H9 (cell line): ENCODE measurements at regions not wholly inside any gene's neighbourhood (a gene's known extent, or its start where the extent isn't known, plus 50 kb on each side); places are given as distances from the start of the nearest gene placed in this dataset.

Experiments
- DNase-seq: peaks from one replicate; pipeline ENCODE4 v3.0.0-alpha.2; 2017
- H2AFZ ChIP-seq: one replicate; pipeline ENCODE4 v1.6.1; 2013; ENCODE audit warnings: mild to moderate bottlenecking, low read length, control low read depth, moderate library complexity
- H2AK5ac ChIP-seq: 2 replicates; pipeline ENCODE4 v1.6.1; 2013; ENCODE audit warnings: low read length, control low read depth, mixed read lengths; ENCODE audit not compliant: insufficient read length
- H2BK120ac ChIP-seq: one replicate; pipeline ENCODE4 v1.6.1; 2013; ENCODE audit warnings: low read depth, mild to moderate bottlenecking, low read length, control low read depth, inconsistent platforms; ENCODE audit not compliant: poor library complexity, severe bottlenecking
- H2BK12ac ChIP-seq: 2 replicates; pipeline ENCODE4 v1.6.1; 2013; ENCODE audit warnings: low read length, control low read depth, mixed read lengths, low read depth; ENCODE audit not compliant: insufficient read length
- H2BK15ac ChIP-seq: 2 replicates; pipeline ENCODE4 v1.6.1; 2013; ENCODE audit warnings: low read depth, low read length, control low read depth
- H2BK20ac ChIP-seq: one replicate; pipeline ENCODE4 v1.6.1; 2013; ENCODE audit warnings: low read depth, mild to moderate bottlenecking, low read length, control low read depth, inconsistent platforms; ENCODE audit not compliant: poor library complexity, severe bottlenecking
- H2BK5ac ChIP-seq: 2 replicates; pipeline ENCODE4 v1.6.1; 2013; ENCODE audit warnings: low read length, control low read depth, mixed read lengths; ENCODE audit not compliant: insufficient read length
- H3K14ac ChIP-seq: 2 replicates; pipeline ENCODE4 v1.6.1; 2013; ENCODE audit warnings: low read length, control low read depth; ENCODE audit not compliant: insufficient read depth
- H3K18ac ChIP-seq: 2 replicates; pipeline ENCODE4 v1.6.1; 2013; ENCODE audit warnings: low read depth, mild to moderate bottlenecking, mixed read lengths, low read length, control low read depth; ENCODE audit not compliant: insufficient read length
- H3K23ac ChIP-seq: 2 replicates; pipeline ENCODE4 v1.6.1; 2013; ENCODE audit warnings: low read length, control low read depth, mixed read lengths, low read depth; ENCODE audit not compliant: insufficient read length
- H3K23me2 ChIP-seq: 2 replicates; pipeline ENCODE4 v1.6.1; 2013; ENCODE audit warnings: low read depth, mild to moderate bottlenecking, mixed read lengths, low read length, control low read depth; ENCODE audit not compliant: insufficient read length, poor library complexity, severe bottlenecking
- H3K27ac ChIP-seq: 2 replicates; pipeline ENCODE4 v1.5.1; 2013; ENCODE audit warnings: low read length, control low read depth, mixed read lengths, low read depth; ENCODE audit not compliant: insufficient read length
- H3K27me3 ChIP-seq: 2 replicates; pipeline ENCODE4 v1.6.1; 2013; ENCODE audit warnings: low read length, control low read depth, inconsistent platforms; ENCODE audit not compliant: insufficient read depth
- H3K4ac ChIP-seq: 2 replicates; pipeline ENCODE4 v1.6.1; 2013; ENCODE audit warnings: low read depth, mild to moderate bottlenecking, control low read depth, inconsistent platforms, low read length, moderate library complexity
- H3K4me1 ChIP-seq: 2 replicates; pipeline ENCODE4 v1.6.1; 2013; ENCODE audit warnings: low read length, control low read depth, inconsistent platforms; ENCODE audit not compliant: insufficient read depth
- H3K4me2 ChIP-seq: 2 replicates; pipeline ENCODE4 v1.6.1; 2013; ENCODE audit warnings: low read length, control low read depth, mixed read lengths; ENCODE audit not compliant: insufficient read length, insufficient read depth
- H3K56ac ChIP-seq: 2 replicates; pipeline ENCODE4 v1.6.1; 2013; ENCODE audit warnings: low read depth, mild to moderate bottlenecking, mixed read lengths, low read length, control low read depth; ENCODE audit not compliant: insufficient read length
- H3K79me1 ChIP-seq: 2 replicates; pipeline ENCODE4 v1.6.1; 2013; ENCODE audit warnings: low read depth, mild to moderate bottlenecking, moderate library complexity, low read length, control low read depth, inconsistent platforms; ENCODE audit not compliant: insufficient read depth, poor library complexity, severe bottlenecking
- H3K79me2 ChIP-seq: 2 replicates; pipeline ENCODE4 v1.6.1; 2013; ENCODE audit warnings: low read length, control low read depth, inconsistent platforms; ENCODE audit not compliant: insufficient read depth
- H3K9ac ChIP-seq: 2 replicates; pipeline ENCODE4 v1.6.1; 2013; ENCODE audit warnings: low read length, control low read depth, mixed read lengths; ENCODE audit not compliant: insufficient read length; ENCODE audit errors: extremely low read depth
- H3K9me3 ChIP-seq: one replicate; pipeline ENCODE4 v1.6.1; 2013; ENCODE audit warnings: low read depth, low read length, inconsistent platforms; ENCODE audit not compliant: control insufficient read depth
- H3T11ph ChIP-seq: one replicate; pipeline ENCODE4 v1.6.1; 2013; ENCODE audit warnings: mild to moderate bottlenecking, low read length, control low read depth, inconsistent platforms
- H4K20me1 ChIP-seq: one replicate; pipeline ENCODE4 v1.6.1; 2013; ENCODE audit not compliant: control insufficient read depth, insufficient read length, insufficient read depth
- H4K5ac ChIP-seq: 2 replicates; pipeline ENCODE4 v1.6.1; 2013; ENCODE audit warnings: low read depth, mild to moderate bottlenecking, mixed read lengths, low read length, control low read depth; ENCODE audit not compliant: insufficient read length
- H4K8ac ChIP-seq: replicated peaks from 2 replicates; pipeline ENCODE4 v1.6.1; 2013; ENCODE audit warnings: low read length, control low read depth, mixed read lengths, low read depth; ENCODE audit not compliant: insufficient read length
- H4K91ac ChIP-seq: 2 replicates; pipeline ENCODE4 v1.6.1; 2013; ENCODE audit warnings: low read depth, mild to moderate bottlenecking, moderate library complexity, mixed read lengths, low read length, control low read depth; ENCODE audit not compliant: insufficient read length
- H3K27ac Mint-ChIP-seq, 3 experiments: 2 replicates in 2 of 3; 3 replicates in 1 of 3; pipeline ENCODE4 v1.8.0; 2020 to 2021; ENCODE audit warnings: mixed read lengths in 3 of 3, mild to moderate bottlenecking in 1 of 3, moderate library complexity in 1 of 3
- H3K27me3 Mint-ChIP-seq: 2 replicates; pipeline ENCODE4 v1.8.0; 2021; ENCODE audit warnings: low read depth, mild to moderate bottlenecking, moderate library complexity, mixed read lengths
- H3K36me3 Mint-ChIP-seq, 3 experiments: 2 replicates in 2 of 3; 3 replicates in 1 of 3; pipeline ENCODE4 v1.8.0; 2020 to 2021; ENCODE audit warnings: low read depth in 3 of 3, mixed read lengths in 3 of 3; ENCODE audit not compliant: insufficient read depth in 1 of 3
- H3K4me1 Mint-ChIP-seq, 2 experiments: 2 replicates each; pipeline ENCODE4 v1.8.0; 2020; ENCODE audit warnings: mixed read lengths in 2 of 2
- H3K4me3 Mint-ChIP-seq, 2 experiments: 2 replicates in 1 of 2; 3 replicates in 1 of 2; pipeline ENCODE4 v1.8.0; 2020 to 2021; ENCODE audit warnings: mild to moderate bottlenecking in 2 of 2, mixed read lengths in 2 of 2, moderate library complexity in 1 of 2
- H3K9me3 Mint-ChIP-seq, 2 experiments: 2 replicates in 1 of 2; 3 replicates in 1 of 2; pipeline ENCODE4 v1.8.0; 2020; ENCODE audit warnings: mild to moderate bottlenecking in 2 of 2, mixed read lengths in 2 of 2, moderate library complexity in 1 of 2
- WGBS: extraction: QIAGEN DNeasy Blood & Tissue Kit; methylation state at CpG from one replicate; pipeline ENCODE4 v1.1.7; 2013; ENCODE audit warnings: missing lambda C conversion rate, low lambda C conversion rate, mixed read lengths; ENCODE audit not compliant: insufficient read length; ENCODE audit errors: extremely low coverage; 5-methylcytosine and 5-hydroxymethylcytosine counted together
- TF ChIP-seq, protein P1 (sequence below): fragments of 200-600 bp; sonication (generic); conservative IDR thresholded peaks from 3 replicates; pipeline ENCODE4 v1.8.0; 2021; ENCODE audit warnings: antibody characterized with exemption, mild to moderate bottlenecking

DNA sequence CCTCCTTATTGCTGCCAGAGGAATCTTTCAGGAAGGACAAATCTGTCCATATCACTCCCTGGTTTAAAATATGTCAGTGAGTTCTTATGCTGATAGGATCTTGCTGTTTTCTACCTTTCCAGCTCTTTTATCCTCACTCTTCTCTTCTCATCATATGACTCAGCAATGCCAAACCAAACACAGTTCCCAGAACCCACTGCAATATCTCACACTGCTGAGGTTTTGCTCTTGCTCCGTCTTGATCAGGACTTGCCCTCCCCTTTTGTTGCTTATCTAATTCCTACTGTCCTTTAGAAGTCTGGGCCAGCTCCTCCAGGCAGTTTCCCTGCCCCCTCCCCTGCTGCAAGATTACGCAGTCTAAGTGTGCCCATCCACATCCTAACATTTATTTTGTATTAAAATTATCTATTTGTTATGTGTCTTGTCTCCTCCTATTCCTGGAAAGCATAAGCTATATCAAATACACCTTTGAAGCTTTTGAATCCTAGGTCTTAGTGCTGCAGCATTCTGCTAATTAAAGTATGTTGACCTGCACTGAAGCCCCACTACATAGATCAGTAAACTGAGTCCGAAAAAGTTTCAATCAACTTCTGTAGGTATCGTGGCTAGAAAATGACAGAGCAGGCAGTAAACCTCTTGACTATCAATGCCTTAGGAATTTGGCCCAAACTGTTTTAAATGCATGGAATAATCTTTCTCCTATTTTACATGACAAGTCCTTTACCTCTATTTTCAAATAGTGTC, 119.2 kb upstream of the C11orf87 start:
- H3K9ac ChIP-seq, result no peak overlapping the region
- H2BK20ac ChIP-seq, result no peak overlapping the region
- no peak overlapping the region for H3K56ac ChIP-seq
- no peak overlapping the region for H4K8ac ChIP-seq
- H2BK120ac ChIP-seq, result no peak overlapping the region
- H3K4me2 ChIP-seq, result no peak overlapping the region
- peaks cover 3% of the 10 kb centered on the region; the same call in 1 of the 2 replicates for H3K4me1 ChIP-seq
- Mint-ChIP-seq H3K27me3 (no peaks in the 10 kb centered on the region; the same call in 1 of the 2 replicates), H3K27ac (no peak overlapping the region), H3K36me3 (no peaks in the 10 kb centered on the region), H3K9me3 (no peaks in the 10 kb centered on the region), H3K4me3 (no peak overlapping the region), H3K4me1 (peaks cover 16 to 17% of the 10 kb centered on the region in 2 experiments)
- H3K18ac ChIP-seq, result no peak overlapping the region
- no peaks in the 10 kb centered on the region for H3K79me2 ChIP-seq
- no peak overlapping the region for H3K14ac ChIP-seq
- H2AFZ ChIP-seq, result no peak overlapping the region
- H2BK5ac ChIP-seq, result no peak overlapping the region
- no peak for DNase-seq
- no CpG with 5 or more reads among the region's 4 CpGs for WGBS
- H3K9me3 ChIP-seq, result no peaks in the 10 kb centered on the region
- no peaks in the 10 kb centered on the region for H3K27me3 ChIP-seq
- H3K79me1 ChIP-seq, result no peaks in the 10 kb centered on the region
- no peak overlapping the region for H4K5ac ChIP-seq
- no peak overlapping the region for H2BK15ac ChIP-seq
- no peak overlapping the region for H3K4ac ChIP-seq
- no peak overlapping the region for H3K27ac ChIP-seq
- no peak overlapping the region for H3T11ph ChIP-seq
- no peak overlapping the region for H2BK12ac ChIP-seq
- TF ChIP-seq, protein P1, sequence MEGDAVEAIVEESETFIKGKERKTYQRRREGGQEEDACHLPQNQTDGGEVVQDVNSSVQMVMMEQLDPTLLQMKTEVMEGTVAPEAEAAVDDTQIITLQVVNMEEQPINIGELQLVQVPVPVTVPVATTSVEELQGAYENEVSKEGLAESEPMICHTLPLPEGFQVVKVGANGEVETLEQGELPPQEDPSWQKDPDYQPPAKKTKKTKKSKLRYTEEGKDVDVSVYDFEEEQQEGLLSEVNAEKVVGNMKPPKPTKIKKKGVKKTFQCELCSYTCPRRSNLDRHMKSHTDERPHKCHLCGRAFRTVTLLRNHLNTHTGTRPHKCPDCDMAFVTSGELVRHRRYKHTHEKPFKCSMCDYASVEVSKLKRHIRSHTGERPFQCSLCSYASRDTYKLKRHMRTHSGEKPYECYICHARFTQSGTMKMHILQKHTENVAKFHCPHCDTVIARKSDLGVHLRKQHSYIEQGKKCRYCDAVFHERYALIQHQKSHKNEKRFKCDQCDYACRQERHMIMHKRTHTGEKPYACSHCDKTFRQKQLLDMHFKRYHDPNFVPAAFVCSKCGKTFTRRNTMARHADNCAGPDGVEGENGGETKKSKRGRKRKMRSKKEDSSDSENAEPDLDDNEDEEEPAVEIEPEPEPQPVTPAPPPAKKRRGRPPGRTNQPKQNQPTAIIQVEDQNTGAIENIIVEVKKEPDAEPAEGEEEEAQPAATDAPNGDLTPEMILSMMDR, result no peak
- H4K91ac ChIP-seq, result no peak overlapping the region
- no peaks in the 10 kb centered on the region for H4K20me1 ChIP-seq
- H2AK5ac ChIP-seq, result no peak overlapping the region
- no peaks in the 10 kb centered on the region for H3K23me2 ChIP-seq
- H3K23ac ChIP-seq, result no peak overlapping the region
